ENCODE measurements at regions not wholly inside any gene's neighbourhood (a gene's known extent, or its start where the extent isn't known, plus 50 kb on each side); places are given as distances from the start of the nearest gene placed in this dataset.

GRCh38 chr11:29095821-29096220 lies 921.0 kb downstream of the KCNA4 start:
- Histone ChIP-seq H3K4me3 (ENCODE audit: low read depth, low read length) (no peak overlapping the region), H3K36me3 (ENCODE audit: control insufficient read depth, insufficient read depth, low read length) (no peaks in the 10 kb centered on the region), H3K9me3 (peaks cover 4% of the 10 kb centered on the region; the same call in 1 of the 2 replicates), H3K27me3 (replicated peaks; ENCODE audit: control insufficient read depth, insufficient read depth, low read length) (no peaks in the 10 kb centered on the region), H3K4me1 (peaks cover 22% of the 10 kb centered on the region)
- Mint-ChIP-seq H3K4me1 (ENCODE audit: low read depth, unreplicated experiment) (peaks cover 10% of the 10 kb centered on the region), H3K27me3 (ENCODE audit: insufficient read depth, unreplicated experiment) (no peaks in the 10 kb centered on the region), H3K4me3 (ENCODE audit: unreplicated experiment) (no peak overlapping the region), H3K36me3 (ENCODE audit: insufficient read depth, unreplicated experiment) (no peaks in the 10 kb centered on the region), H3K9me3 (ENCODE audit: unreplicated experiment) (peaks cover 12% of the 10 kb centered on the region), H3K27ac (ENCODE audit: unreplicated experiment) (no peak overlapping the region)
- TF ChIP-seq CTCF (IDR thresholded peaks at IDR 0.05; ENCODE audit: insufficient read depth in 1 of 2, low read depth in 1 of 2, low read length in 1 of 2, severe bottlenecking in 1 of 2, unreplicated experiment in 1 of 2): no peak
- no TSS peak for BruUV-seq (replicated peaks)
- no peak for DNase-seq
- intact Hi-C loops (cut with micrococcal nuclease; ENCODE audit: unreplicated experiment): no loop called here
- ChIA-PET CTCF (no interaction called here), POLR2A (no interaction called here)

- CTCF ChIA-PET: interaction anchor here (0.6 kb wide), 1 partner anchor 66 kb away, joined by 3 read pairs; no protein-coding TSS in a partner anchor
- peak overlapping the region; percentile 76 for H3K27ac Mint-ChIP-seq (ENCODE audit: unreplicated experiment)
- DNase-seq: peak in 1 of 2 experiments; percentile 4
These were observed 923.3 kb downstream of the KCNA4 start for GRCh38 chr11:29093416-29094120.

GRCh38 chr11:29087200-29087812 lies 929.5 kb downstream of the KCNA4 start:
- BruUV-seq (replicated peaks): no TSS peak
- H3K9me3 ChIP-seq: no peaks in the 10 kb centered on the region; the same call in 1 of the 2 replicates
- Mint-ChIP-seq H3K9me3 (ENCODE audit: unreplicated experiment) (peaks cover 11% of the 10 kb centered on the region), H3K4me1 (ENCODE audit: low read depth, unreplicated experiment) (no peaks in the 10 kb centered on the region), H3K4me3 (ENCODE audit: unreplicated experiment) (no peak overlapping the region), H3K27me3 (ENCODE audit: insufficient read depth, unreplicated experiment) (no peaks in the 10 kb centered on the region), H3K36me3 (ENCODE audit: insufficient read depth, unreplicated experiment) (no peaks in the 10 kb centered on the region), H3K27ac (ENCODE audit: unreplicated experiment) (no peak overlapping the region)
- no peak overlapping the region for H3K4me3 ChIP-seq (ENCODE audit: low read depth, low read length)
- intact Hi-C loops (cut with micrococcal nuclease; ENCODE audit: unreplicated experiment): no loop called here
- H3K27me3 ChIP-seq (replicated peaks; ENCODE audit: control insufficient read depth, insufficient read depth, low read length): no peaks in the 10 kb centered on the region
- ChIA-PET CTCF (no interaction called here), POLR2A (no interaction called here)
- H3K36me3 ChIP-seq (ENCODE audit: control insufficient read depth, insufficient read depth, low read length): no peaks in the 10 kb centered on the region
- H3K4me1 ChIP-seq: no peaks in the 10 kb centered on the region; the same call in 1 of the 2 replicates
- DNase-seq: no peak
- no peak for TF ChIP-seq CTCF (IDR thresholded peaks at IDR 0.05; ENCODE audit: insufficient read depth in 1 of 2, low read depth in 1 of 2, low read length in 1 of 2, severe bottlenecking in 1 of 2, unreplicated experiment in 1 of 2)

More at GRCh38 chr11:29093416-29094120, 923.3 kb downstream of the KCNA4 start:
- H3K36me3 ChIP-seq (ENCODE audit: control insufficient read depth, insufficient read depth, low read length): no peaks in the 10 kb centered on the region
- BruUV-seq (replicated peaks): no TSS peak
- intact Hi-C loops (cut with micrococcal nuclease; ENCODE audit: unreplicated experiment): loop anchor here (5.0 kb wide), 1 partner anchor 64 kb away; no protein-coding TSS in a partner anchor
- no peaks in the 10 kb centered on the region for H3K27me3 ChIP-seq (replicated peaks; ENCODE audit: control insufficient read depth, insufficient read depth, low read length)
- no peak overlapping the region for H3K4me3 ChIP-seq (ENCODE audit: low read depth, low read length)
- Mint-ChIP-seq H3K4me1 (ENCODE audit: low read depth, unreplicated experiment) (peaks cover 10% of the 10 kb centered on the region), H3K36me3 (ENCODE audit: insufficient read depth, unreplicated experiment) (no peaks in the 10 kb centered on the region), H3K9me3 (ENCODE audit: unreplicated experiment) (peaks cover 12% of the 10 kb centered on the region), H3K27me3 (ENCODE audit: insufficient read depth, unreplicated experiment) (no peaks in the 10 kb centered on the region), H3K4me3 (ENCODE audit: unreplicated experiment) (peak overlapping the region; percentile 27)
- H3K4me1 ChIP-seq: peaks cover 22% of the 10 kb centered on the region
- H3K9me3 ChIP-seq: peaks cover 4% of the 10 kb centered on the region; the same call in 1 of the 2 replicates
- POLR2A ChIA-PET: no interaction called here
- no peak for TF ChIP-seq CTCF (IDR thresholded peaks at IDR 0.05; ENCODE audit: insufficient read depth in 1 of 2, low read depth in 1 of 2, low read length in 1 of 2, severe bottlenecking in 1 of 2, unreplicated experiment in 1 of 2)

All from Caco-2 (cell line).